ENCODE measurements at regions not wholly inside any gene's neighbourhood (a gene's known extent, or its start where the extent isn't known, plus 50 kb on each side); places are given as distances from the start of the nearest gene placed in this dataset.

DNA sequence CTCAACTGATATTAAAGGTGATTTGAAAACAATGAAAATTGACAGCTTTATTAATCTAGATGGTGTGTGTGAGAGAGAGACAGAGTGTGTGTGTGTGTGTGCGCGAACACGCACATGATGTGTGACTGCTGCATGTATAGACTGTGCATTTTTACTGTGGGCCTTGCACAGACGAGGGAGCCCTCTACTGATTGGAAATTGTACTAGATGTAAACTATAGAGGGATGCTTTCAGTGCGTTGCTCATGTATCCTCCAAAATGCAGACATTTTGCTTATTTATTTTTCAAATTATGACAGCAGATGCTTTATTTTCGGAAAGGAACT lies 168.4 kb upstream of the GK2 start:
- TF ChIP-seq MAFK (IDR thresholded peaks at IDR 0.05; ENCODE audit: low read depth, low read length), result no peak
- TF ChIP-seq SMC3 (IDR thresholded peaks at IDR 0.05; ENCODE audit: low read depth, low read length), result no peak
- no peak for TF ChIP-seq POLR2A (IDR thresholded peaks at IDR 0.05; ENCODE audit: low read depth, low read length)

Measured in IMR-90 (cell line).